Ascending aorta (tissue), 2 donors: ENCODE measurements at regions not wholly inside any gene's neighbourhood (a gene's known extent, or its start where the extent isn't known, plus 50 kb on each side); places are given as distances from the start of the nearest gene placed in this dataset.

Source experiments
- DNase-seq, 2 donors: peaks; one replicate each; pipeline ENCODE4 v3.0.0-alpha.2; 2019; ENCODE audit warnings: low spot score in 2 of 2
- H3K27ac ChIP-seq, 2 donors: fragments of 200-600 bp; sonication (generic); one replicate each; pipeline ENCODE4 v1.5.1; 2016 to 2017; ENCODE audit warnings: mild to moderate bottlenecking in 1 of 2
- H3K27me3 ChIP-seq: fragments of 200-600 bp; sonication (generic); one replicate; pipeline ENCODE4 v1.5.1; 2017
- H3K36me3 ChIP-seq, 2 donors: fragments of 200-600 bp; sonication (generic); one replicate each; pipeline ENCODE4 v1.5.1; 2016
- H3K4me1 ChIP-seq, 2 donors: fragments of 200-600 bp; sonication (generic); one replicate each; pipeline ENCODE4 v1.5.1; 2016 to 2017; ENCODE audit warnings: mild to moderate bottlenecking in 1 of 2
- H3K4me3 ChIP-seq, 2 donors: fragments of 200-600 bp; sonication (generic); one replicate each; pipeline ENCODE4 v1.5.1; 2016 to 2017; ENCODE audit warnings: mild to moderate bottlenecking in 1 of 2
- H3K9me3 ChIP-seq, 2 donors: fragments of 200-600 bp; sonication (generic); one replicate each; pipeline ENCODE4 v1.5.1; 2016
- intact Hi-C: fragments of 100-400 bp; cut with DNase I; formaldehyde crosslinking; loops from one replicate; pipeline ENCODE4 v1.15.1; 2023
- TF ChIP-seq, protein P1 (sequence below), 3 experiments: fragments of 200-600 bp in 2 of 3; fragments of 450-650 bp in 1 of 3; sonication (generic) in 2 of 3; IDR thresholded peaks; one replicate each; pipeline ENCODE4 v1.5.1; 2016 to 2019; ENCODE audit warnings: antibody characterized with exemption in 3 of 3, mild to moderate bottlenecking in 1 of 3, moderate library complexity in 1 of 3

DNA sequence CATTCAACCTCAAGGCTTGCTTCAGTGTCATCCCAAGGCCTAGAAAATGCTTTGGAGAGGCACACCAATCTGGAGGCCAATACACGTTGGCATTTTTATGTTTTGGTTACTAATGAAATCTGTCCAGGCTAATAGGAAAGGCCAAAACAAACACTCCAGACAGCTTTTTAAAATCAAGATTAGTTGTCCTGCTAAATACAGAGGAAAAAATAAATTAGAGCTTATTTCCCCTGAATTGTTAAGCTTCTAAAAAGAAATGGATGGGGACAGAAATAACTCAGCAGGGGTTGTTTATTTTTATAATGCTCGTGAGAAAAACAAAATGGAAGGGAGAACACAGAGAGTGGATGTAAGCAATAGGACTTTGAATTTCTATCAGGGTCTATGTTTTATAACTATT lies 438.5 kb upstream of the LRRC4C start:
- no peak for DNase-seq
- TF ChIP-seq, protein P1, sequence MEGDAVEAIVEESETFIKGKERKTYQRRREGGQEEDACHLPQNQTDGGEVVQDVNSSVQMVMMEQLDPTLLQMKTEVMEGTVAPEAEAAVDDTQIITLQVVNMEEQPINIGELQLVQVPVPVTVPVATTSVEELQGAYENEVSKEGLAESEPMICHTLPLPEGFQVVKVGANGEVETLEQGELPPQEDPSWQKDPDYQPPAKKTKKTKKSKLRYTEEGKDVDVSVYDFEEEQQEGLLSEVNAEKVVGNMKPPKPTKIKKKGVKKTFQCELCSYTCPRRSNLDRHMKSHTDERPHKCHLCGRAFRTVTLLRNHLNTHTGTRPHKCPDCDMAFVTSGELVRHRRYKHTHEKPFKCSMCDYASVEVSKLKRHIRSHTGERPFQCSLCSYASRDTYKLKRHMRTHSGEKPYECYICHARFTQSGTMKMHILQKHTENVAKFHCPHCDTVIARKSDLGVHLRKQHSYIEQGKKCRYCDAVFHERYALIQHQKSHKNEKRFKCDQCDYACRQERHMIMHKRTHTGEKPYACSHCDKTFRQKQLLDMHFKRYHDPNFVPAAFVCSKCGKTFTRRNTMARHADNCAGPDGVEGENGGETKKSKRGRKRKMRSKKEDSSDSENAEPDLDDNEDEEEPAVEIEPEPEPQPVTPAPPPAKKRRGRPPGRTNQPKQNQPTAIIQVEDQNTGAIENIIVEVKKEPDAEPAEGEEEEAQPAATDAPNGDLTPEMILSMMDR (IDR thresholded peaks at IDR 0.05): no peak
- Histone ChIP-seq H3K27ac (no peak overlapping the region), H3K36me3 (no peaks in the 10 kb centered on the region), H3K27me3 (no peaks in the 10 kb centered on the region), H3K4me1 (no peaks in the 10 kb centered on the region), H3K9me3 (no peaks in the 10 kb centered on the region), H3K4me3 (no peak overlapping the region)
- intact Hi-C loops: no loop called here

DNA sequence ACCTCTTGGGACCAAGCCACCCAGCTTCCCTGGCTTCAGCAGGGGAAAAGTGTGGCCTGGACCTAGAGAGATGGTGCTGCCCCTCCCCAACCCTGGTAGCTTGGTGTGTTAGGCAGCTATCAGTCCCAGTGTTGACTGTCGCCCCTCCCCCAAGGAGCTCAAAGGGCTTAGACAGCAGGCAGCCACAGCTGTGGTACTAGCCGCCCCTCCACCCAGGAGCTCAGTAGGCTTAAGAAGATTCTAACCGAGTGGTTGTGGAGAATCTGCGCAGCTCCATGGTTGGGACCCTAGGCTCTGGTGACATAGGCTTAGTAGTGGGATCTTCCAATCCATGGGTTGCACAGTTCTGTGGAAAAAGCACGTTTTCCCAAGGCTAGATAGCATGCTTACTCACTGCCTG lies 458.4 kb upstream of the LRRC4C start:
- intact Hi-C loops: no loop called here
- Histone ChIP-seq H3K27ac (no peak overlapping the region), H3K27me3 (no peaks in the 10 kb centered on the region), H3K36me3 (no peaks in the 10 kb centered on the region), H3K4me1 (no peaks in the 10 kb centered on the region), H3K4me3 (no peak overlapping the region), H3K9me3 (peaks cover 0 to 9% of the 10 kb centered on the region in 2 donors)
- TF ChIP-seq, protein P1 (IDR thresholded peaks at IDR 0.05): no peak
- no peak for DNase-seq

DNA sequence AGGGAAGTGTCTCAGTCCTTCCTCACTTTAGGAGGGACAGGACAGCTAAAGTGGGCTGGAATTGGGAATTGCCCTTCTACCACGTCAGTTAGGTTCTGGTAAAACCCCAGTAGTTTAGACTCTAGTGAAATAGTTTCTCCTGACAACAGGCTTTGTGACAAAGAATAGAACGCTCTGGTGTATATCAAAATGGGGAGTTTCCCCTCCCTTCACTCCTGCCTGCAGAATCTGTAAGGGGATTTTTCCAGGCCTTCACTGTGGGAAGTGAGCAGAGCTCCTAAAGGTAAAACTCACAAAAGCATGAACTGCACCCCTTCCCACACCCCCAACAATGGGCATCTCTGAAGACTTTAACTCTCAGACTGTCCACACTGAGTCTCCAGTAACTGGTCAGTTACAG lies 460.9 kb upstream of the LRRC4C start:
- DNase-seq: no peak
- H3K36me3 ChIP-seq: no peaks in the 10 kb centered on the region

DNA sequence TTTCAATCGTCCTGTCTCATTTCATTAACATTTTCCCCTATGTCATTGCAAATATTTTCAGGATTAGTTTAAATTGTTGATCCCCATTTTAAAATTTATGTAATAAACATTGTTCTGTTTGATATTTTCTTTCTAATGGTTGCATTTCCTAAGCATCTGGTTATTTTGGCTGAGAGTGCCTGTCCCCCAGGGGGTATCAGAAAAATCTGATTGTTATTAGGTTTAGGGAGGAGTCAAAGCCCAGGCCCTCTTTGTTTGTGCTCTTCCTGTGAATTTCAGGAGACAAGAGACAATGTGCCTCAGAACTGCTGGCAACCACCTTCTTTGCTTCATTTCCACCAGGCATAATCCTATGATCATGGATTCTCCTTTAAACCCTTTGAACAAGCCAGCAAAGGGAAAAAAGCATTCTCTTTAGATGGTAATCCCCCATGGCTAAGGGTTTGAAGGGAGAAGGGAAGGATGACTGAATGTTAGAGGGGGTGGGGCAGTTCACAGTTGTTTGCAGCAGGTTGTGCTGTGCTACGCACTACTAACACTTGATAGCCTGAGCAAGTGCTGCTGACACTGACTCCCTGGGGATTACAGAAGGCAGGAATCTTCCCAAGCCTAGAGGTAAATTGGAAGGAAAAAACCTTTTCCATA lies 462.4 kb upstream of the LRRC4C start:
- Histone ChIP-seq H3K4me1 (no peaks in the 10 kb centered on the region), H3K27ac (no peak overlapping the region), H3K27me3 (no peaks in the 10 kb centered on the region), H3K9me3 (peaks cover 0 to 6% of the 10 kb centered on the region in 2 donors), H3K36me3 (no peaks in the 10 kb centered on the region), H3K4me3 (no peak overlapping the region)
- TF ChIP-seq, protein P1 (IDR thresholded peaks at IDR 0.05): no peak
- DNase-seq: no peak
- intact Hi-C loops: no loop called here

More for the DNA sequence above, 460.9 kb upstream of the LRRC4C start:
- Histone ChIP-seq H3K4me1 (no peaks in the 10 kb centered on the region), H3K4me3 (no peak overlapping the region), H3K27ac (no peak overlapping the region), H3K9me3 (peaks cover 0 to 6% of the 10 kb centered on the region in 2 donors), H3K27me3 (no peaks in the 10 kb centered on the region)
- TF ChIP-seq, protein P1 (IDR thresholded peaks at IDR 0.05): no peak
- intact Hi-C loops: no loop called here

DNA sequence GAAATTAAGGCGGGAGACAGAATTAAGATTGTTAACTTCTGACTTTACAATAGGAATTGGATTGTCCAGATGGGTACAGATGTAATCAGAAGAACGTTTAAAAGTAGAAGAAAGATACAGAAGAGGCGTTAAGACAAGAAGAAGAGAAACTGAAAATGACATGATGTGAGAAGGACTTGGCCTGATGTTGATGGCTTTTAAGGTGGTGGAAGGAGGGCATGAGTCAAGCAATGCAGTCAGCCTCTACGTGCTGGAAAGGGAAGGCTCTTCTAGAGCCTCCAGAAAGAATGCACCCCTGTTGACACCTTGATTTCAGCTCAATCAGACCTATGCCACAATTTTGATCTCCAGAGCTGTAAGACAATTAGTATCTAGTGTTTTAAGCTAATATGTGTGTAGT lies 466.9 kb upstream of the LRRC4C start:
- TF ChIP-seq, protein P1 (IDR thresholded peaks at IDR 0.05): no peak
- Histone ChIP-seq H3K36me3 (no peaks in the 10 kb centered on the region), H3K27ac (no peak overlapping the region), H3K27me3 (no peaks in the 10 kb centered on the region), H3K9me3 (no peaks in the 10 kb centered on the region), H3K4me1 (no peaks in the 10 kb centered on the region), H3K4me3 (no peak overlapping the region)
- intact Hi-C loops: no loop called here
- DNase-seq: no peak

DNA sequence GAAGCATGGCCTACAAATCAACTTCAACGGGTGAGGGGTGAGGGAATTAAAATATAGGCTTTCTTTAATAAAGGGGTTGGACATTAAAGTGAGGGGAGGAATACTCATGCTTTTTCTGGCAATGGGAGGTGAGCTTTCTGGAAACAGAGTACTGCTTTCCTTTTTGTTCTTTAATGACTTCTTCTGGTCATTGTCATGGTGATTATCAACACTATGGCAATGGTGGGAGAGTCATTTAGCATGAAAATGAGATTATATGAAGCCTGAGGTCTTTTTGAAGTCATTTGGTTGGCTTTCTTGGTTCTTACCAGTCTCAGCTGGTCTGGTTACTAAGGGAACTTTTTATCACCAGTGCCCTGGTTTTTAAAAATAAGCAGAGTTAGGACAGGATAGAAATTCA lies 475.8 kb upstream of the LRRC4C start:
- Histone ChIP-seq H3K36me3 (no peaks in the 10 kb centered on the region), H3K4me1 (no peaks in the 10 kb centered on the region), H3K4me3 (no peak overlapping the region), H3K27ac (no peak overlapping the region), H3K9me3 (no peaks in the 10 kb centered on the region), H3K27me3 (no peaks in the 10 kb centered on the region)
- no peak for DNase-seq
- intact Hi-C loops: no loop called here
- TF ChIP-seq, protein P1 (IDR thresholded peaks at IDR 0.05): no peak
